ENCODE measurements at regions not wholly inside any gene's neighbourhood (a gene's known extent, or its start where the extent isn't known, plus 50 kb on each side); places are given as distances from the start of the nearest gene placed in this dataset.

DNA sequence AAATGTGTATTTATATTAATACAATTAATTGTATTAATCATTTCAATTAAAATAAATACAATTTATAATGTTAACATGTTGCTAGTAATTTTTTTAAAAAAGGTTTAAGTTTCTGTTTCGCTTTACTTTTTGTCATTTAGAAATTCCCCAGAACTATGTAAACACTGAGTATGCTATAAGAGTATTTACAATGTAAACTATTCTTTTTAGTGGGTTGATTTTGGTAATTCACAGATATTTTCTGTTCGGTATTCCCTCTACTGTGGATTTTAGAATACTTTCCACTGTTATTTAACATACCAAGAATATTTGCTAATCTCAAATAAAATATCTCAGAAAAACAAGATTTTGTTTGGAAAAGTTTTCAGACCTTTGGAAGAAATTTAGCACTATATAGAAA lies 1564.4 kb downstream of the EFNA5 start:
- no peaks in the 10 kb centered on the region for H3K27me3 Mint-ChIP-seq
- H3K4me3 Mint-ChIP-seq, result no peak overlapping the region
- no peaks in the 10 kb centered on the region for H3K27me3 ChIP-seq (replicated peaks in 1 of 4; ENCODE audit: control extremely low read depth in 1 of 4, control insufficient read depth in 3 of 4, insufficient read depth in 4 of 4, low read length in 3 of 4)
- H3K4me1 Mint-ChIP-seq, result no peaks in the 10 kb centered on the region
- no peaks in the 10 kb centered on the region for H3K79me2 ChIP-seq (ENCODE audit: control insufficient read depth, insufficient read depth, low read length)
- ChIA-PET POLR2A (no interaction called here), CTCF (no interaction called here)
- no peaks in the 10 kb centered on the region for H3K9me3 ChIP-seq (ENCODE audit: control extremely low read depth in 1 of 3, control insufficient read depth in 2 of 3, insufficient read depth in 1 of 3, low read length in 2 of 3)
- WGBS (ENCODE audit: insufficient coverage), result no CpG with 5 or more reads among the region's 2 CpGs
- no peaks in the 10 kb centered on the region for H4K20me1 ChIP-seq (ENCODE audit: control insufficient read depth, insufficient read depth, low read length, poor library complexity, severe bottlenecking)
- no peak overlapping the region for H2AFZ ChIP-seq (ENCODE audit: insufficient read depth, low read depth, low read length, poor library complexity, severe bottlenecking)
- H3K4me2 ChIP-seq (replicated peaks; ENCODE audit: low read depth, low read length, poor library complexity, severe bottlenecking), result no peak overlapping the region
- no peak overlapping the region for H3K4me3 ChIP-seq (ENCODE audit: control extremely low read depth in 1 of 5, extremely low read depth in 1 of 5, insufficient read depth in 1 of 5, low read depth in 2 of 5, low read length in 4 of 5)
- no peak for DNase-seq
- H3K27ac Mint-ChIP-seq, result no peak overlapping the region
- no peaks in the 10 kb centered on the region for H3K4me1 ChIP-seq (ENCODE audit: control insufficient read depth in 2 of 2, insufficient read depth in 2 of 2, low read length in 2 of 2)
- intact Hi-C loops (cut with micrococcal nuclease), result no loop called here
- H3K27ac ChIP-seq (ENCODE audit: low read length in 2 of 2), result no peak overlapping the region
- TF ChIP-seq, protein P1, sequence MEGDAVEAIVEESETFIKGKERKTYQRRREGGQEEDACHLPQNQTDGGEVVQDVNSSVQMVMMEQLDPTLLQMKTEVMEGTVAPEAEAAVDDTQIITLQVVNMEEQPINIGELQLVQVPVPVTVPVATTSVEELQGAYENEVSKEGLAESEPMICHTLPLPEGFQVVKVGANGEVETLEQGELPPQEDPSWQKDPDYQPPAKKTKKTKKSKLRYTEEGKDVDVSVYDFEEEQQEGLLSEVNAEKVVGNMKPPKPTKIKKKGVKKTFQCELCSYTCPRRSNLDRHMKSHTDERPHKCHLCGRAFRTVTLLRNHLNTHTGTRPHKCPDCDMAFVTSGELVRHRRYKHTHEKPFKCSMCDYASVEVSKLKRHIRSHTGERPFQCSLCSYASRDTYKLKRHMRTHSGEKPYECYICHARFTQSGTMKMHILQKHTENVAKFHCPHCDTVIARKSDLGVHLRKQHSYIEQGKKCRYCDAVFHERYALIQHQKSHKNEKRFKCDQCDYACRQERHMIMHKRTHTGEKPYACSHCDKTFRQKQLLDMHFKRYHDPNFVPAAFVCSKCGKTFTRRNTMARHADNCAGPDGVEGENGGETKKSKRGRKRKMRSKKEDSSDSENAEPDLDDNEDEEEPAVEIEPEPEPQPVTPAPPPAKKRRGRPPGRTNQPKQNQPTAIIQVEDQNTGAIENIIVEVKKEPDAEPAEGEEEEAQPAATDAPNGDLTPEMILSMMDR (IDR thresholded peaks at IDR 0.05), result no peak
- no peak for TF ChIP-seq EZH2 (IDR thresholded peaks at IDR 0.05; ENCODE audit: borderline replicate concordance, insufficient read depth, low read depth, low read length, poor library complexity, severe bottlenecking)
- peaks cover under 1% of the 10 kb centered on the region for H3K9me3 Mint-ChIP-seq (ENCODE audit: insufficient read depth)
- H3K9ac ChIP-seq (ENCODE audit: low read length), result no peak overlapping the region
- no peaks in the 10 kb centered on the region for H3K36me3 ChIP-seq (replicated peaks in 1 of 2; ENCODE audit: control extremely low read depth in 1 of 2, control insufficient read depth in 1 of 2, extremely low read depth in 1 of 2, insufficient read depth in 2 of 2, low read length in 1 of 2)
- no peak for ATAC-seq (ENCODE audit: low read depth)

DNA sequence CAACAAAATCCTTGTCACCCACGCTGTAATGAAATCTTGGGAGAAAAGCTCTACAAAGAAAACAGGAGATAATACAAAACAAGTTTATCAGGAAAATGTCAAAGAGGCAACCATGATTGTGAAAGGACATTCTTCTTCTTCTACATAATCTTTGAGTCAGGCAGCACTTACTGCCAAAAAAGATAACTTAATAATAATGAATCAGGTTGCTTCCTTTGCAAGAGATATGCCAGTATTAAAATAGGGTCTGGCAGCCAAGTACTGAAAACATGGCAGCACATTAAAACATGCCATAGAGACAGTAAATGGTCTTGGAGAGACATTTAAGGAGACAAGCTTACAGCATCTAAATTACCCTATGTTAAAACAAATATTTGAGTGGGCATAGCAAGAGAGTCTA lies 1573.4 kb downstream of the EFNA5 start:
- no peaks in the 10 kb centered on the region for H3K27me3 Mint-ChIP-seq
- Histone ChIP-seq H3K9ac (ENCODE audit: low read length) (no peak overlapping the region), H2AFZ (ENCODE audit: insufficient read depth, low read depth, low read length, poor library complexity, severe bottlenecking) (no peak overlapping the region), H3K27me3 (replicated peaks in 1 of 4; ENCODE audit: control extremely low read depth in 1 of 4, control insufficient read depth in 3 of 4, insufficient read depth in 4 of 4, low read length in 3 of 4) (no peaks in the 10 kb centered on the region), H3K4me1 (ENCODE audit: control insufficient read depth in 2 of 2, insufficient read depth in 2 of 2, low read length in 2 of 2) (no peaks in the 10 kb centered on the region), H3K4me2 (replicated peaks; ENCODE audit: low read depth, low read length, poor library complexity, severe bottlenecking) (no peak overlapping the region), H3K9me3 (ENCODE audit: control extremely low read depth in 1 of 3, control insufficient read depth in 2 of 3, insufficient read depth in 1 of 3, low read length in 2 of 3) (no peaks in the 10 kb centered on the region), H4K20me1 (ENCODE audit: control insufficient read depth, insufficient read depth, low read length, poor library complexity, severe bottlenecking) (no peaks in the 10 kb centered on the region), H3K79me2 (ENCODE audit: control insufficient read depth, insufficient read depth, low read length) (no peaks in the 10 kb centered on the region), H3K27ac (ENCODE audit: low read length in 2 of 2) (no peak overlapping the region), H3K36me3 (replicated peaks in 1 of 2; ENCODE audit: control extremely low read depth in 1 of 2, control insufficient read depth in 1 of 2, extremely low read depth in 1 of 2, insufficient read depth in 2 of 2, low read length in 1 of 2) (no peaks in the 10 kb centered on the region), H3K4me3 (ENCODE audit: control extremely low read depth in 1 of 5, extremely low read depth in 1 of 5, insufficient read depth in 1 of 5, low read depth in 2 of 5, low read length in 4 of 5) (no peak overlapping the region)
- ChIA-PET CTCF (no interaction called here), POLR2A (no interaction called here)
- no CpG with 5 or more reads among the region's 1 CpG for WGBS (ENCODE audit: insufficient coverage)
- no peak for DNase-seq
- H3K4me1 Mint-ChIP-seq, result no peaks in the 10 kb centered on the region
- H3K9me3 Mint-ChIP-seq (ENCODE audit: insufficient read depth), result peaks cover 4% of the 10 kb centered on the region
- intact Hi-C loops (cut with micrococcal nuclease), result no loop called here
- H3K4me3 Mint-ChIP-seq, result no peak overlapping the region
- TF ChIP-seq EZH2 (IDR thresholded peaks at IDR 0.05; ENCODE audit: borderline replicate concordance, insufficient read depth, low read depth, low read length, poor library complexity, severe bottlenecking), result no peak
- no peak for ATAC-seq (ENCODE audit: low read depth)
- H3K27ac Mint-ChIP-seq, result no peak overlapping the region
